Mammary epithelial cell (primary cell): ENCODE measurements at regions not wholly inside any gene's neighbourhood (a gene's known extent, or its start where the extent isn't known, plus 50 kb on each side); places are given as distances from the start of the nearest gene placed in this dataset.

Experiments used
- EZH2 ChIP-seq: IDR thresholded peaks from 2 replicates; pipeline ENCODE4 v1.6.1; 2012; ENCODE audit warnings: low read length, inconsistent platforms, borderline replicate concordance
- TF ChIP-seq, protein P1 (sequence below), 2 donors: IDR thresholded peaks in 1 of 2; conservative IDR thresholded peaks in 1 of 2; 2 replicates each; pipeline ENCODE4 v1.5.1; 2011 to 2012; ENCODE audit warnings: inconsistent platforms in 2 of 2, low read length in 2 of 2, mild to moderate bottlenecking in 2 of 2, control low read depth in 1 of 2, low read depth in 1 of 2; ENCODE audit not compliant: insufficient read depth in 1 of 2; ENCODE audit errors: extremely low read depth in 1 of 2

DNA sequence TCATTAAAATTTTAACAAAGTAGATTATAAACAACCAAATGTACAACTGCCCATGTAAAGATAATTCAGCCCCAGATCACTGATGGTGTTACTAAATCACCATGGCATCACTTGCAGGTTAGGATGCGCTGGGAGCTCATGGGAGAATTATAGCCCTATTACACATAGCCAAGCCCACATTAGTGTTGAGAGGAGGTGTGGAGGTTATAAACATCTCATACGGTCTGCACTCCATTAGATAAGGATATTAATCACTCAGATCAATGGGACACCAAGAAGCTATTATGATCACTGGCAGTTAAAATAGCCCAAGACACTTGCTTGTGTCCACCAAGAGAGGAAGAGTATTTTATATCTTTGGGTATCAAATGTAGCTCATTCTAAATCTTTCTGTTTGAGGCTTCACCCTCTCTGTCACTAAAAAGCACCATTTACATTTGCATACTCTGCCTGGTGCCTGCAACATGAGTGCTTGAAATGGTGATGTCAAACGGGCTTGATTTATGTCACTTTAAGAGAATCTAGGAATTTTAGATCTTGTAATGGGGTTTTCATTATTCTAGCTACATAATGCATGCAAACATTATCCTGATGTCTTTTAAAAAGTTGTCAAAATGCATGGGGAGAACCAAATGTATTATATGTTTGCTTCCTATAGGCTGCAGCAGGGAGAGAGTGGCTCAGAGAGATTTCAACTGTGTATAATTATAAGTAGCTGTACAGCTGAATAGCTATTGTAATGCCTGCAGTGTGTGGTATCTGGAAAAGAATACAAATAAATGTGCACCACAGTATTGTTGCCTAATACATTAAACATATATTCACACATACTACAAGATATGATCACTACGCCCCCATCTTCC is 654.1 kb upstream of the MARCKS start:
- TF ChIP-seq, protein P1, sequence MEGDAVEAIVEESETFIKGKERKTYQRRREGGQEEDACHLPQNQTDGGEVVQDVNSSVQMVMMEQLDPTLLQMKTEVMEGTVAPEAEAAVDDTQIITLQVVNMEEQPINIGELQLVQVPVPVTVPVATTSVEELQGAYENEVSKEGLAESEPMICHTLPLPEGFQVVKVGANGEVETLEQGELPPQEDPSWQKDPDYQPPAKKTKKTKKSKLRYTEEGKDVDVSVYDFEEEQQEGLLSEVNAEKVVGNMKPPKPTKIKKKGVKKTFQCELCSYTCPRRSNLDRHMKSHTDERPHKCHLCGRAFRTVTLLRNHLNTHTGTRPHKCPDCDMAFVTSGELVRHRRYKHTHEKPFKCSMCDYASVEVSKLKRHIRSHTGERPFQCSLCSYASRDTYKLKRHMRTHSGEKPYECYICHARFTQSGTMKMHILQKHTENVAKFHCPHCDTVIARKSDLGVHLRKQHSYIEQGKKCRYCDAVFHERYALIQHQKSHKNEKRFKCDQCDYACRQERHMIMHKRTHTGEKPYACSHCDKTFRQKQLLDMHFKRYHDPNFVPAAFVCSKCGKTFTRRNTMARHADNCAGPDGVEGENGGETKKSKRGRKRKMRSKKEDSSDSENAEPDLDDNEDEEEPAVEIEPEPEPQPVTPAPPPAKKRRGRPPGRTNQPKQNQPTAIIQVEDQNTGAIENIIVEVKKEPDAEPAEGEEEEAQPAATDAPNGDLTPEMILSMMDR (conservative IDR thresholded peaks at IDR 0.05 in 1 of 2, IDR thresholded peaks at IDR 0.05 in 1 of 2; ENCODE audit: extremely low read depth in 1 of 2, insufficient read depth in 1 of 2, low read depth in 1 of 2, low read length in 2 of 2): no peak
- no peak for TF ChIP-seq EZH2
